Spleen (tissue), 11 donors: ENCODE measurements at regions not wholly inside any gene's neighbourhood (a gene's known extent, or its start where the extent isn't known, plus 50 kb on each side); places are given as distances from the start of the nearest gene placed in this dataset.
"Not testable (repeated sequence)": the region's sequence is repeated elsewhere in the genome, so short reads cannot be mapped to it uniquely, and the experiment has no call there.

ENCODE experiments used
- DNase-seq: peaks from one replicate; pipeline ENCODE4 v3.0.0-alpha.2; 2020
- H3K27ac ChIP-seq, 8 donors: fragments of 200-600 bp; sonication (generic) in 7 of 8; 1 replicate in 4 of 8; 2 replicates in 4 of 8; pipeline versions ENCODE4 v1.5.0 to v1.8.0; 2016 to 2021; ENCODE audit warnings: inconsistent platforms in 4 of 8, mild to moderate bottlenecking in 4 of 8, moderate library complexity in 1 of 8
- H3K27me3 ChIP-seq, 7 donors: fragments of 200-600 bp; sonication (generic) in 6 of 7; replicated peaks in 1 of 7; 1 replicate in 4 of 7; 2 replicates in 3 of 7; pipeline versions ENCODE4 v1.5.0 to v1.8.0; 2016 to 2021; ENCODE audit warnings: inconsistent platforms in 3 of 7, mild to moderate bottlenecking in 1 of 7
- H3K36me3 ChIP-seq, 6 donors: fragments of 200-600 bp; sonication (generic) in 5 of 6; 1 replicate in 4 of 6; 2 replicates in 2 of 6; pipeline versions ENCODE4 v1.5.0 to v1.8.0; 2016 to 2021; ENCODE audit warnings: inconsistent platforms in 2 of 6
- H3K4me1 ChIP-seq, 6 donors: fragments of 200-600 bp; sonication (generic) in 5 of 6; 1 replicate in 3 of 6; 2 replicates in 3 of 6; pipeline versions ENCODE4 v1.5.0 to v1.8.0; 2016 to 2021; ENCODE audit warnings: inconsistent platforms in 3 of 6
- H3K4me3 ChIP-seq, 8 donors: fragments of 200-600 bp; sonication (generic) in 7 of 8; 1 replicate in 4 of 8; 2 replicates in 4 of 8; pipeline versions ENCODE4 v1.5.0 to v1.8.0; 2016 to 2021; ENCODE audit warnings: inconsistent platforms in 4 of 8, mild to moderate bottlenecking in 4 of 8, moderate library complexity in 2 of 8
- H3K9me3 ChIP-seq, 8 donors: fragments of 200-600 bp; sonication (generic) in 7 of 8; 1 replicate in 4 of 8; 2 replicates in 4 of 8; pipeline versions ENCODE4 v1.5.0 to v1.8.0; 2016 to 2021; ENCODE audit warnings: inconsistent platforms in 4 of 8
- CTCF ChIP-seq, 11 experiments: fragments of 200-600 bp in 7 of 11; fragments of 450-650 bp in 4 of 11; sonication (generic) in 4 of 11; IDR thresholded peaks in 8 of 11; conservative IDR thresholded peaks in 3 of 11; 1 replicate in 7 of 11; 2 replicates in 4 of 11; pipeline versions ENCODE4 v1.4.0 to v1.8.0; 2016 to 2021; ENCODE audit warnings: antibody characterized with exemption in 11 of 11, inconsistent platforms in 4 of 11, mild to moderate bottlenecking in 1 of 11
- POLR2A ChIP-seq, 3 donors: fragments of 450-650 bp; IDR thresholded peaks; one replicate each; pipeline ENCODE4 v1.5.1; 2017; ENCODE audit warnings: antibody characterized with exemption in 3 of 3, mild to moderate bottlenecking in 1 of 3
- POLR2AphosphoS5 ChIP-seq, 3 donors: sonication (generic); formaldehyde crosslinking; IDR thresholded peaks; one replicate each; pipeline ENCODE4 v1.5.1; 2017; ENCODE audit warnings: antibody characterized with exemption in 3 of 3
- WGBS, 5 donors: extraction: QIAGEN DNeasy Blood & Tissue Kit in 3 of 5; methylation state at CpG; one replicate each; pipeline versions ENCODE4 v1.1.5 to v1.1.7; 2013 to 2018; 5-methylcytosine and 5-hydroxymethylcytosine counted together
- intact Hi-C: fragments of 100-400 bp; cut with DNase I; formaldehyde crosslinking; loops from one replicate; pipeline ENCODE4 v1.15.0; 2023; ENCODE audit warnings: low total_unique reads
- donor health status: healthy with polysubstance abuse.
- donor health status: DM: no; HTN: no; CAD: no; lungs with moderate emphysema.
- donor health status: DM: no; HTN: no; CAD: no.
- donor health status: Bipolar disorder and iron deficiency.
- donor health status: healthy.
- donor health status: DM: no; HTN: no; CAD: no.
- donor health status: DM: yes; HTN: yes; CAD: no.

DNA sequence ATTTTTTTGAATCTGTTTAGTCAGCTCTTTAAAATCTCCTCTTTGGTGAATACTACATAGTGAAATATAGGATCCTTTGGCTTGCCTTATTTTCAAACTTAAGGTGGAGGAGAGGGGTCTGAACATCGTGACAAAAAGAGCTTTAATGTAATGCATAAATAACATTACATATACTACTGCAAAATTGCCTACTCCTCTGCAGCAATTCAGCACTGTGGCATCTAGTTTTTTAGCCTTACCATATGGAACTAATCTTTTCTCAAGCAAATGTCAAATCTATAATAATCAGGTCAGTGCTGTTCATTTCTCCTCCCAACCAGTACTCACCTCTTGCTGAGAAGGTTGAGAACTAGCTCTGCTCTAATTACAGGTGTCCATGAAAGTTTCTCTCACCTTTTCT lies 394.0 kb upstream of the CDIN1 start:
- Histone ChIP-seq H3K27me3 (no peaks in the 10 kb centered on the region), H3K4me3 (no peak overlapping the region), H3K4me1 (no peaks in the 10 kb centered on the region), H3K27ac (no peak overlapping the region), H3K9me3 (peaks cover 0 to 6% (median 0%) of the 10 kb centered on the region in 8 donors), H3K36me3 (no peaks in the 10 kb centered on the region)
- intact Hi-C loops: no loop called here
- no peak for TF ChIP-seq CTCF (IDR thresholded peaks at IDR 0.05 in 8 of 11, conservative IDR thresholded peaks at IDR 0.05 in 3 of 11)
- TF ChIP-seq POLR2AphosphoS5 (IDR thresholded peaks at IDR 0.05): no peak
- DNase-seq: no peak
- WGBS, 5 donors: 56 to 78% (median 65%) methylated on average over 1 of the region's 1 CpG

DNA sequence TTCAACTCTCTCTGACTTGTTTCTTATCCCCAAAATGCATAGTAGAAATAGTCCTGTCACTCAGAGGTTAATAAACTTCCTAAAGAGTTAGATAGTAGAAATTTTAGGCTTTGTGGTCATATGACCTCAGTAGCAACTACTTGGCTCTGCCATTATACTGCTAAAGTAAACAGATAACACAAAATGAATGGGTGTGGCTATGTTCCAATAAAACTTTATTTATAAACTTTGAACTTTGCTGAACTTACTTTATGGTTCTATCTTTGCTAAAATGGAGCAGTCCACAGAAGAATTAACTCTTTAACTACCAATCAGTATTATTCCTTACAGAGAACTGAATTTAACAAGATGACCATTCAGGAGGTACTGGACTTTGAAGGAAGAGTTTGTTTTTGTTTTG lies 393.6 kb upstream of the CDIN1 start:
- no peaks in the 10 kb centered on the region for H3K27me3 ChIP-seq
- no peak for TF ChIP-seq CTCF (IDR thresholded peaks at IDR 0.05 in 8 of 11, conservative IDR thresholded peaks at IDR 0.05 in 3 of 11)
- no peaks in the 10 kb centered on the region for H3K36me3 ChIP-seq
- DNase-seq: no peak
- no peaks in the 10 kb centered on the region for H3K4me1 ChIP-seq
- H3K27ac ChIP-seq: no peak overlapping the region
- intact Hi-C loops: no loop called here
- peaks cover 0 to 6% (median 0%) of the 10 kb centered on the region in 8 donors for H3K9me3 ChIP-seq
- no peak overlapping the region for H3K4me3 ChIP-seq

- WGBS, 5 donors: 70 to 92% (median 71%) methylated on average over 1 of the region's 1 CpG
- DNase-seq: no peak
- TF ChIP-seq CTCF (IDR thresholded peaks at IDR 0.05 in 8 of 11, conservative IDR thresholded peaks at IDR 0.05 in 3 of 11) (no peak), POLR2A (IDR thresholded peaks at IDR 0.05) (no peak), POLR2AphosphoS5 (IDR thresholded peaks at IDR 0.05) (no peak)
Measured at GRCh38 chr15:36186376-36186775, 393.1 kb upstream of the CDIN1 start.

GRCh38 chr15:36191459-36191858 lies 388.0 kb upstream of the CDIN1 start:
- no peaks in the 10 kb centered on the region for H3K9me3 ChIP-seq
- DNase-seq: no peak
- TF ChIP-seq POLR2AphosphoS5 (IDR thresholded peaks at IDR 0.05): no peak
- TF ChIP-seq CTCF (IDR thresholded peaks at IDR 0.05 in 8 of 11, conservative IDR thresholded peaks at IDR 0.05 in 3 of 11): no peak
- TF ChIP-seq POLR2A (IDR thresholded peaks at IDR 0.05): no peak
- no peak overlapping the region for H3K4me3 ChIP-seq
- no peak overlapping the region for H3K27ac ChIP-seq
- H3K27me3 ChIP-seq: no peaks in the 10 kb centered on the region
- intact Hi-C loops: no loop called here
- no peaks in the 10 kb centered on the region for H3K36me3 ChIP-seq
- no peaks in the 10 kb centered on the region for H3K4me1 ChIP-seq

More at GRCh38 chr15:36186376-36186775, 393.1 kb upstream of the CDIN1 start:
- H3K27ac ChIP-seq: peak overlapping the region in 3 of 8 donors; percentile 6 to 22 (median 20)
- no peak overlapping the region for H3K4me3 ChIP-seq
- intact Hi-C loops: no loop called here
- peaks cover 0 to 6% (median 0%) of the 10 kb centered on the region in 8 donors for H3K9me3 ChIP-seq
- H3K27me3 ChIP-seq: no peaks in the 10 kb centered on the region
- no peaks in the 10 kb centered on the region for H3K36me3 ChIP-seq
- H3K4me1 ChIP-seq: no peaks in the 10 kb centered on the region

GRCh38 chr15:36195361-36196007 lies 383.9 kb upstream of the CDIN1 start:
- DNase-seq, H3K4me3 ChIP-seq, H3K27me3 ChIP-seq, H3K9me3 ChIP-seq, H3K4me1 ChIP-seq, H3K27ac ChIP-seq, intact Hi-C loops, H3K36me3 ChIP-seq: not testable (repeated sequence)
- 93 to 98% (median 94%) methylated on average over 25 to 30 of the region's 30 CpGs for WGBS, 5 donors
